CD4-positive, alpha-beta T cell (primary cell): ENCODE measurements at regions not wholly inside any gene's neighbourhood (a gene's known extent, or its start where the extent isn't known, plus 50 kb on each side); places are given as distances from the start of the nearest gene placed in this dataset.

ENCODE experiments used
- ATAC-seq: fragments of 200-7000 bp; cut with Tn5 transposase; one replicate; pipeline ENCODE4 v1.10.0; 2022; ENCODE audit warnings: mild to moderate bottlenecking; ENCODE audit not compliant: poor library complexity
- CTCF ChIA-PET: fragments of 350-600 bp; sonication (Branson Sonifier 250); formaldehyde crosslinking; loops from one replicate; lab custom pipeline; 2021; ENCODE audit warnings: antibody characterized with exemption, inconsistent platforms; lab: Charles Lee
- POLR2A ChIA-PET: fragments of 350-600 bp; sonication (Branson Sonifier 250); formaldehyde crosslinking; loops from one replicate; lab custom pipeline; 2021; ENCODE audit warnings: antibody characterized with exemption, inconsistent platforms; lab: Charles Lee
- DNase-seq, 14 experiments: peaks; one replicate each; pipeline ENCODE4 v3.0.0-alpha.2; 2013 to 2020; ENCODE audit warnings: mixed read lengths in 2 of 14
- H3K27ac ChIP-seq, 2 donors: one replicate each; pipeline versions ENCODE4 v1.5.1 to v1.7.0; 2013; ENCODE audit warnings: low read length in 2 of 2, low read depth in 1 of 2, mild to moderate bottlenecking in 1 of 2
- H3K27me3 ChIP-seq, 2 experiments: 1 replicate in 1 of 2; 2 replicates in 1 of 2; pipeline versions ENCODE4 v1.6.1 to v1.7.0; 2013; ENCODE audit warnings: low read length in 2 of 2, control low read depth in 1 of 2, mild to moderate bottlenecking in 1 of 2, moderate library complexity in 1 of 2; ENCODE audit not compliant: insufficient read depth in 2 of 2, control insufficient read depth in 1 of 2
- H3K36me3 ChIP-seq: one replicate; pipeline ENCODE4 v1.6.1; 2013; ENCODE audit warnings: low read length, control low read depth; ENCODE audit not compliant: insufficient read depth
- H3K4me1 ChIP-seq: one replicate; pipeline ENCODE4 v1.6.1; 2013; ENCODE audit warnings: low read length, control low read depth; ENCODE audit not compliant: insufficient read depth
- H3K4me3 ChIP-seq: one replicate; pipeline ENCODE4 v1.5.1; 2013; ENCODE audit warnings: mild to moderate bottlenecking, low read length, moderate library complexity
- H3K9me3 ChIP-seq, 2 experiments: 1 replicate in 1 of 2; 2 replicates in 1 of 2; pipeline versions ENCODE4 v1.6.1 to v1.7.0; 2013; ENCODE audit warnings: low read length in 2 of 2, mild to moderate bottlenecking in 2 of 2, control low read depth in 1 of 2, moderate library complexity in 1 of 2; ENCODE audit not compliant: control insufficient read depth in 1 of 2, insufficient read depth in 1 of 2
- H3K27ac Mint-ChIP-seq: one replicate; pipeline ENCODE4 v1.8.0; 2020; ENCODE audit warnings: mixed read lengths
- H3K27me3 Mint-ChIP-seq: one replicate; pipeline ENCODE4 v1.8.0; 2021; ENCODE audit warnings: mixed read lengths
- H3K36me3 Mint-ChIP-seq: one replicate; pipeline ENCODE4 v1.8.0; 2021; ENCODE audit warnings: low read depth, mixed read lengths
- H3K4me1 Mint-ChIP-seq: one replicate; pipeline ENCODE4 v1.8.0; 2021; ENCODE audit warnings: low read depth, mixed read lengths
- H3K4me3 Mint-ChIP-seq: one replicate; pipeline ENCODE4 v1.8.0; 2020; ENCODE audit warnings: mild to moderate bottlenecking, mixed read lengths
- H3K9me3 Mint-ChIP-seq: one replicate; pipeline ENCODE4 v1.8.0; 2020; ENCODE audit warnings: mixed read lengths
- intact Hi-C, 2 experiments: fragments of 100-400 bp; cut with DNase I in 1 of 2; cut with micrococcal nuclease in 1 of 2; formaldehyde crosslinking; loops; one replicate each; pipeline versions ENCODE4 v1.15.1 to v1.9.0; 2023 to 2025; cut with DNase I, micrococcal nuclease
- TF ChIP-seq, protein P1 (sequence below): fragments of 200-600 bp; IDR thresholded peaks from one replicate; pipeline ENCODE4 v1.8.0; 2022; ENCODE audit warnings: antibody characterized with exemption, mild to moderate bottlenecking

DNA sequence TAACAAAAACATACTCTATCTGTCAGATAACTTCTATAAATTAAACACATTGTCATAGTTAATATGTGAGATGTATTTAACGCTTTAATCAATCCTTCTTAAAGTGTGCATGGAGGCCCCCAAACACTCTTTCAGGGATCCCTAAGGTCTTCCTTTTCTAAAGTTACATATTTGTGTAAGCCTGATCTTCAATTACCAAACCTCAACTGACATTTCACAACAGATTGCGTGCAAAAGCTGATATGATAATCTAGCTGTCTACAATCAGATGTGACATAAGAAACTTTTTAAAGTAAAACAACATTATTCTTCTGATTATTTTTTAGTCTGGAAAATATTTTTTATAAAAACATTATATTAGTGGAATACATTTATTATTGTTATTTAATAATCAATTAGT lies 1850.4 kb downstream of the OLFM4 start:
- POLR2A ChIA-PET, result interaction anchor here (0.5 kb wide), 1 partner anchor 236 kb away, joined by 3 read pairs; no protein-coding TSS in a partner anchor

DNA sequence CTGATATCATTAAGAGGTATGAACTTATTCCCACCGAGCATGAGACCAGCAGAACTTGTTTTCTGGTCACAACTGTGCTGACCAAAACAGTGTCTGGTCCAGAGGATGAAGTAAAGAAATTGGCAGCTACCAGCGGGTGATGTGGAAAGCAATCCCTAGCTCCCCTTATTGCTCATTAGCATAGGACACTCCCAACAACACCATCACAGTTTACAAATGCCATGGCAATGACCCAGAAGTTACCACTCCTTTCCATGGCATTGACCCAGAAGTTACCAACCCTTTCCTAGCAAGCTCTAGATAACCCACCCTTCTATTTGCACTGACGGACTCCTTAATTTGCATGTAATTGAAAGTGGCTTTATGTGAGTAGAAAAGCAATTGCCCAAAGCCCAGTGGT lies 1856.1 kb downstream of the OLFM4 start:
- no peaks in the 10 kb centered on the region for H3K4me1 ChIP-seq
- TF ChIP-seq, protein P1, sequence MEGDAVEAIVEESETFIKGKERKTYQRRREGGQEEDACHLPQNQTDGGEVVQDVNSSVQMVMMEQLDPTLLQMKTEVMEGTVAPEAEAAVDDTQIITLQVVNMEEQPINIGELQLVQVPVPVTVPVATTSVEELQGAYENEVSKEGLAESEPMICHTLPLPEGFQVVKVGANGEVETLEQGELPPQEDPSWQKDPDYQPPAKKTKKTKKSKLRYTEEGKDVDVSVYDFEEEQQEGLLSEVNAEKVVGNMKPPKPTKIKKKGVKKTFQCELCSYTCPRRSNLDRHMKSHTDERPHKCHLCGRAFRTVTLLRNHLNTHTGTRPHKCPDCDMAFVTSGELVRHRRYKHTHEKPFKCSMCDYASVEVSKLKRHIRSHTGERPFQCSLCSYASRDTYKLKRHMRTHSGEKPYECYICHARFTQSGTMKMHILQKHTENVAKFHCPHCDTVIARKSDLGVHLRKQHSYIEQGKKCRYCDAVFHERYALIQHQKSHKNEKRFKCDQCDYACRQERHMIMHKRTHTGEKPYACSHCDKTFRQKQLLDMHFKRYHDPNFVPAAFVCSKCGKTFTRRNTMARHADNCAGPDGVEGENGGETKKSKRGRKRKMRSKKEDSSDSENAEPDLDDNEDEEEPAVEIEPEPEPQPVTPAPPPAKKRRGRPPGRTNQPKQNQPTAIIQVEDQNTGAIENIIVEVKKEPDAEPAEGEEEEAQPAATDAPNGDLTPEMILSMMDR, result no peak
- no peak overlapping the region for H3K4me3 Mint-ChIP-seq
- no peaks in the 10 kb centered on the region for H3K27me3 Mint-ChIP-seq
- H3K27ac ChIP-seq, result no peak overlapping the region
- no peak overlapping the region for H3K27ac Mint-ChIP-seq
- peaks cover 3% of the 10 kb centered on the region for H3K9me3 Mint-ChIP-seq
- no peaks in the 10 kb centered on the region for H3K36me3 Mint-ChIP-seq
- no peaks in the 10 kb centered on the region for H3K36me3 ChIP-seq
- ChIA-PET CTCF (no interaction called here), POLR2A (no interaction called here)
- no peak overlapping the region for H3K4me3 ChIP-seq
- peaks cover 7 to 14% of the 10 kb centered on the region in 2 experiments for H3K9me3 ChIP-seq
- H3K4me1 Mint-ChIP-seq, result no peaks in the 10 kb centered on the region
- intact Hi-C loops, result no loop called here
- H3K27me3 ChIP-seq, result no peaks in the 10 kb centered on the region
- no peak for ATAC-seq
- DNase-seq, result no peak

More for the DNA sequence above, 1850.4 kb downstream of the OLFM4 start:
- Histone ChIP-seq H3K4me1 (no peaks in the 10 kb centered on the region), H3K27ac (no peak overlapping the region), H3K9me3 (peaks cover 0 to 14% of the 10 kb centered on the region in 2 experiments), H3K36me3 (no peaks in the 10 kb centered on the region), H3K4me3 (no peak overlapping the region), H3K27me3 (no peaks in the 10 kb centered on the region)
- DNase-seq (no peak), ATAC-seq (no peak)
- intact Hi-C loops, result no loop called here
- CTCF ChIA-PET, result no interaction called here
- TF ChIP-seq, protein P1, result no peak
- Mint-ChIP-seq H3K36me3 (no peaks in the 10 kb centered on the region), H3K27ac (no peak overlapping the region), H3K27me3 (no peaks in the 10 kb centered on the region), H3K4me3 (no peak overlapping the region), H3K4me1 (no peaks in the 10 kb centered on the region), H3K9me3 (peaks cover 5% of the 10 kb centered on the region)

DNA sequence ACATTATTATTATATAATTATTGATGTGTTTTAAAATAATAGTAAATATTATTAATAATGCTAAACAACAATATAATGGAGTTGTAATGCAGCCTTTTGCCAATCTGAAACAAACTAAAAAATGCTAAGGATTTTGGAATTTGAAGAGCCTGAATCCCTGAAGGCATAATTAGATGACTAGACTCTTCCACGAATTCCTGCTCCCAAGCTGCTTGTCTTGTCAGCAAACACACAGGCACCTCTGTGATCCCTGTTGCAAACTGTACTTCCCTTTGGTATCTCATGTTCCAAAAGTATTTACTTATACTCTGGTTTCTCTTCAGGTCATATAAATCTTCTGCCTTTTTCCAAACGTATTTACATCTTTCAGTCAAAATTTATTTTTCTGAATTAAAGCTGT lies 1862.4 kb downstream of the OLFM4 start:
- no peaks in the 10 kb centered on the region for H3K27me3 Mint-ChIP-seq
- ATAC-seq (no peak), DNase-seq (no peak)
- H3K4me3 Mint-ChIP-seq, result no peak overlapping the region
- H3K36me3 Mint-ChIP-seq, result no peaks in the 10 kb centered on the region
- Histone ChIP-seq H3K36me3 (no peaks in the 10 kb centered on the region), H3K27ac (no peak overlapping the region), H3K9me3 (no peaks in the 10 kb centered on the region), H3K4me1 (no peaks in the 10 kb centered on the region), H3K4me3 (no peak overlapping the region), H3K27me3 (no peaks in the 10 kb centered on the region)
- H3K4me1 Mint-ChIP-seq, result no peaks in the 10 kb centered on the region
- no peak overlapping the region for H3K27ac Mint-ChIP-seq
- TF ChIP-seq, protein P1, result no peak
- intact Hi-C loops, result no loop called here
- peaks cover 14% of the 10 kb centered on the region for H3K9me3 Mint-ChIP-seq
- ChIA-PET POLR2A (no interaction called here), CTCF (no interaction called here)
